HG03469 (cell line): ENCODE measurements at regions not wholly inside any gene's neighbourhood (a gene's known extent, or its start where the extent isn't known, plus 50 kb on each side); places are given as distances from the start of the nearest gene placed in this dataset.
"Not testable (repeated sequence)": the region's sequence is repeated elsewhere in the genome, so short reads cannot be mapped to it uniquely, and the experiment has no call there.

Experiments
- ATAC-seq: cut with Tn5 transposase; IDR thresholded peaks from one replicate; pipeline ENCODE4 v1.9.1; 2021; ENCODE audit warnings: mild to moderate bottlenecking, moderate library complexity, moderate number of reproducible peaks; ENCODE audit not compliant: unreplicated experiment

DNA sequence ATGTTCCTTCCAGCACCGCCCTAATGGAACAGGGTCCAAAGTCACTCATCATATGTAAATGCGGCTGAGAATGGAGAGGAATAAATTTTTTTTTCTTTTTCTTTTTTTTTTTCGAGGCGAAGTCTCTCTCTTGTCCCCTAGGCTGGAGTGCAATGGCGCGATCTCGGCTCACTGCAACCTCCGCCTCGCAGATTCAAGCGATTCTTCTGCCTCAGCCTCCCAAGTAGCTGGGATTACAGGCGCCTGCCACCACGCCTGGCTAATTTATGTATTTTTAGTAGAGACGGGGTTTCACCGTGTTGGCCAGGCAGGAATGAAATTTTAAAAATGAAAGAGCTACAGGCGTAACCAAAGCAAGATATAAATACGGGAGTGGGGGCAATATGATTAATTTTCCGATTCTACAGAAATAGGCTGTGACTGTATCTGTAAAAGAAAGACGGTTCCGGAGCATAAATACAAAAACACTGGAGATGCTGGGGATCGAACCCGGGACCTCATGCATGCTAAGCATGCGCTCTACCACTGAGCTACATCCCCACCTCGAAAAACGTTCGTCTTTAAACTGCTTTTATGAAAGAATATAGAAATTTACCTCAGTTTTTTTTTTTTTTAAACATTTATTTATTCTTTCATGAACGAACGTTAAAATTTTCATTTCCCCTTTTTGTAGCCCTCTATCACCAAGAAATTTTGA, 132.2 kb downstream of the GPX5 start:
- no peak for ATAC-seq

DNA sequence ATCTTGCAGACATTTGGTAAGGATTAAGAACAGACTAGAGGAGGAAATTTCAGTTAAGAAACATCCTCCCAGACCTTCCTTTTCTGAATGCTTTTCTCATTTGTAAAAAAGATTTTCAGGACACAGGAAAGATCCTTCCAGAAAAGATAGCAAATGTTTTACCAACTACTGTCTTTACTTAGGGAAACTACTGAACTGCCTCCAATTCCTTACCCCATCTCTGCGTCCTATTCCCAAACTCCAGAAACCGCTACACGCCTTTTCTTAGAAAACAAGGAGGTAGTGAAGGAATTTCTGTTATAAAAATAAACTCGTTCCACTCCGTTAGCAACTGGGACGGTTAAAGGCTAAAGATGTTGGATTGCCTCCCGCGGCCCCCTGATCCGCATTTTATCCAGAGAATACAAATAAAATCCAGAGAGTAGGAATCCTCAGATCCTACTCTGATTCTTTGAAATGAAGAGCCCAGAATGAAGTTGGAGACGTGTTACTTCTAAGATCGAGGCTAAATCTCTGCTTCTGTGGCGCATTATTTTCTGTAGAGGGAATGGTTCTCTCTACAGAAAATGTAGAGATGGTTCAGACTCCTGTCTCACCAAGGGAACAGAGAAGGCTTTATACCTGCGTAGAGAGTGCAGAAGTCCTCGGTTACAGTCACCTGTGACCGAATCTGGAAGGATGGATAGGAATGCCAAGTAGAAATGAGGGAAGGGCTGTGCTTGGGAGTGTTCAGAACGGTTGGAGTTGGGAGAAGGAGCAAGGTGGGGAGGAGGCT, 133.0 kb downstream of the GPX5 start:
- no peak for ATAC-seq

DNA sequence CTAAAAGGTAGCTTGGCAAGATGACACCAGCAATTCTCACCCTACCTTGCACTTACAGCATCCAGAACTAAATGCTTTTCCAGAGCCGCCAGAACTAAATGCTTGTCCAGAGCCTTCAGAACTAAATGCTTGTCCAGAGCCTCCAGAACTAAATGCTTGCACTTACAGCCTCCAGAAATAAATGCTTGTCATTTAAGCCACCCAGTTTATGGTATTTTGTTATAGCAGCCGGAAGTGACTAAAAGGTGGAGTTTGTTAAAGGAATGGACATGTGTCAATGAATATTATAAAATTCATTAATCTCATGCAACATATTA, 133.5 kb downstream of the GPX5 start:
- ATAC-seq: no peak

DNA sequence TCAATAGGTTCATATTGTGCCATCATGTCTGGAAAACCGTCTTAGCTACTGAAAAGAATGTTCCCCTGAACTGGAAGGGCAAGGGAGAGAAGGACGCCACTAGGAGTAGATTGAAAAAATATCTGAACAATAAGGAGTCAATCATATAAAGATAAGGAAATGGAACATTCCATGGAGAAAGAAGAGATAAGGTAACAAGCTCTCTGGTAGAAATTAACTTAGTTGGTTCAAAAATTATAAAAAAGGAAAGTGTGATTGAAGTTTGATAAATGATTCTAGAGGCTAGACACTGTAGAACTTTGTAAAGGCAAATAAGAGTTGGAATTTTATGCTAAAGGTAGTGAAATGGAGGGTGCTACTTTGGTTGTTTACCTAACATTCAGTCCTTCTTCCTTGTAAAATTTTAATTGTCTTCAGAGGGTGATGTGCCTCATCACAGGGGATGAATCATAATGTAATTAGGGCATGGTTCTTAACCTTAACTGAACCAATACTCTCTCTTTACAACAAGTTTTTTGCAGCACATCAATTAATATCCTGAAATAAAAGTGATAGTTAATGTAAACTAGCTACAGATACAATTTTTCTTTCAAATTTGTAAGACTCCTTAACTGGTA, 135.5 kb downstream of the GPX5 start:
- ATAC-seq: no peak

DNA sequence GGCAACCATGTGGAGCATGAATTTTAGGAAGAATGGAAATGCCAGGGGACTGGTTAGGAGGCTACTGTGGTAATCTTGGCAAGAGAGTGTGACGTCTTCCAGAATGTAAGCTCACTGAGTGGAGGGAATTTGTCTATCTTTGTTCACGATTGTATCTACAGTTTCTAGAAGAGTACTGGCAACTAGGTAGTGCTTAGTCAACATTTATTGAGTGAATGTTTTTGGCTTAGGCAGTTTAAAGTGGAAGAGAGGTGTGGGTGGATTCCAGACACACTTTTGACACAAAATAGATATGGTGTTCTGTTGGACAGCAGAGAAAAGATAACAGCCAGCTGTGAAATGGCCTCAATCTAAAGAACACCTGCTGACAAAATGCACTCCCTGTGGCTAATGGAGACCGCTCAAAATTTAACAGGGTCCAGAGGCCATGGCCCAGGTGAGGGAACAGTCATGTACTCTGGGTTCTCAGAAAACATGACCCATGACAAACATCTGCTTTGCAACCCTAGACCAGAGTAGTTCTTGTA, 139.3 kb downstream of the GPX5 start:
- no peak for ATAC-seq

DNA sequence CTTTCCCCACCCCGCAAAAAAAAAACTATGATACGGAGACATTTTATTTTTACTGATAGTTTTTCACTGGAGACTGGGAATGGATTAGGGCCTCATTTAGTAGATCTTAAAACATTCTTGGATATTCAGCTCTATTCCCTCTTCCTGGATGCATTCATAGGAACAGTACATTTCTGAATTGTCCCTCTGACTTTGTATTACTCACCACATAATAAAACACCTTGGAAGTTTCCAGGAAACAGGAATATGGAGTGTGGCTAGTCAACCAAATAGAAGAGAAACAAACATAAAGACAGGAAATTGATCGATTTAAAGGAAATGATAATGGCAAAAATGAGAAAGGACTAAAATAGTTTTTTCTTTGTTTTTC, 147.7 kb downstream of the GPX5 start:
- no peak for ATAC-seq

DNA sequence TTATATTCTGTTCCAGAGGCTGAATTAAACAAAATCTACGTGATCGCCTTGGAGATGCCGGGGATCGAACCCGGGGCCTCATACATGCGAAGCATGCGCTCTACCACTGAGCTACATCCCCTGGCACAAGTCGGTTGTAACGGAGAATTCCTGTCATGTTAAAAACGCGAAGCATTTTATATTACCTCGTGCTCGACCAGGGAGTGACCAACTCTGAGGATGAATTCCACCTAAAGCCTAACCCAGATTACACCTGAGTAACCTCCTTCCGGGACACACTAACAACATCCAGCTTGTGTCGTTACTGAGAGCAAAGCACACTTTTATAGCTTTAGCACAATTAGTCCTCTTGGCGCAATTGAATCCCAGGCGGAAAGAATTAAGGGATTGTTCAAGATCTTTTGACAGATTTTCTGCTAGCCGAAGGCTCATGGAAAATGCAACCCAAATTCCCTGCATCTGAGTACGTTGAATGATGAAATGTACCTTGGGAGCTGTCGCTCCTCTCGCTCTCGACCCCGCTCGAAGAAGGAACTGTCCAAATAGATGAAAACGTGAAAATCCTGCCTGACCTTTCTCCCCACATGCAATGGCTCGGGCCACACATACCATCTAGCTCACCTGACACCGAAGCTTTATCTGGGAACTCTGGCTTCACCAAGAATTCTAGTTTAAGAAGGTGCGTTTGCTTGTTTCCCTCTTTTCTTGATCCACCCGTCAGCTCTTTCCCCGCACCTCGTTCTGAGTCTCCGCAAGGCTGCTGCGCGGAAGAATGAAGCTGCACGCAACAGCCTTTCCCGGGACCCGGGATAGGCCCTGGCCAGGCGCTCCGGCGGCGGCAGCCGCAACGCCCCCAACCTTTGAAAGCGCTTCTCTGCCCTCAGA, 148.3 kb downstream of the GPX5 start:
- no peak for ATAC-seq

DNA sequence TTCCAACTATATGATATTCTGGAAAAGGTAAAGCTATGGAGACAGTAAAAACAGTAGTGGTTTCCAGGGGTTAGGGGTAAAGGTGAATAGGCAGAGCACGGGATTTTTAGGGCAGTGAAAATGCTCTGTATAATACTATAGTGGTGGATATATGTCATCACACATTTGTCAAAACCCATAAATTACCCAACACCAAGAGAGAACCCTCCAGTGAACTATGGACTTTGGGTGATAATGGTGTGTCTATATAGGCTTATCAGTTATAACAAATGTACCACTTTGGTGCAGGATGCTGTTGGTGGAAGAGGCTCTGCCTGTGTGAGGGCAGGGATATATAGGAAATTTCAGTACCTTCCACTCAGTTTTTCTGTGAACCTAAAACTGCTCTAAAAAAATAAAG, 149.9 kb downstream of the GPX5 start:
- no peak for ATAC-seq

DNA sequence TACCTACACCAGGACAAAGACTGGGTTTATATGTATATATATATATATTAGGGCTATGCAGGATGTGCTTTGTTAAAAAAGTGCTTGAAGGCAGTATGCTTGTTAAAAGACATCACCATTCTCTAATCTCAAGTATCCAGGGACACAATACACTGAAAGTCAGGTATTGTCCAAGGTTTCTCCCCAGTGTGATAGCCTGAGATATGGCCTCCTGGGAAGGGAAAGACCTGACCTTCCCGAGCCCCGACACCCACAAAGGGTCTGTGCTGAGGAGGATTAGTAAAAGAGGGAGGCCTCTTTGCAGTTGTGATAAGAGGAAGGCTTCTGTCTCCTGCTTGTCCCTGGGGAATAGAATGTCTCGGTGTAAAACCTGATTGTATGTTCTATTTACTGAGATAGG, 156.9 kb downstream of the GPX5 start:
- no peak for ATAC-seq

DNA sequence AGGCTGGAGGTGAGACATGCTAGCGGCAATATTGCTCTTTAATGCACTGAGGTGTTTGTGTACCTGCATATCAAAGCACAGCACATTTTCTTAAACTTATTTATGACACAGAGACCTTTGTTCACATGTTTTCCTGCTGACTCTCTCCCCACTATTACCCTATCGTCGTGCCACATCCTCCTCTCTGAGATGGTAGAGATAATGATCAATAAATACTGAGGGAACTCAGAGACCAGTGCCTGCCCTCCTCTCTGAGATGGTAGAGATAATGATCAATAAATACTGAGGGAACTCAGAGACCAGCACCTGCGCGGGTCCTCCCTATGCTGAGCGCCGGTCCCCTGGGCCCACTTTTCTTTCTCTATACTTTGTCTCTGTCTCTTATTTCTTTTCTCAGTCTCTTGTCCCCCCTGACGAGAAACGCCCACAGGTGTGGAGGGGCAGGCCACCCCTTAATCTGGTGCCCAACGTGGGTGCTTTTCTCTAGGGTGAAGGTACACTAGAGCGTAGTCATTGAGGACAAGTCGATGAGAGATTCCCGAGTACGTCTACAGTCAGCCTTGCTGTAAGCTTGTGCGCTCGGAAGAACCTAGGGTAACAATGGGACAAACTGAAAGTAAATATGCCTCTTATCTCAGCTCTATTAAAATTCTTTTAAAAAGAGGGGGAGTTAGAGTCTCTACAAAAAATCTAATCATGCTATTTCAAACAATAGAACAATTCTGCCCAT, 157.4 kb downstream of the GPX5 start:
- ATAC-seq: not testable (repeated sequence)

DNA sequence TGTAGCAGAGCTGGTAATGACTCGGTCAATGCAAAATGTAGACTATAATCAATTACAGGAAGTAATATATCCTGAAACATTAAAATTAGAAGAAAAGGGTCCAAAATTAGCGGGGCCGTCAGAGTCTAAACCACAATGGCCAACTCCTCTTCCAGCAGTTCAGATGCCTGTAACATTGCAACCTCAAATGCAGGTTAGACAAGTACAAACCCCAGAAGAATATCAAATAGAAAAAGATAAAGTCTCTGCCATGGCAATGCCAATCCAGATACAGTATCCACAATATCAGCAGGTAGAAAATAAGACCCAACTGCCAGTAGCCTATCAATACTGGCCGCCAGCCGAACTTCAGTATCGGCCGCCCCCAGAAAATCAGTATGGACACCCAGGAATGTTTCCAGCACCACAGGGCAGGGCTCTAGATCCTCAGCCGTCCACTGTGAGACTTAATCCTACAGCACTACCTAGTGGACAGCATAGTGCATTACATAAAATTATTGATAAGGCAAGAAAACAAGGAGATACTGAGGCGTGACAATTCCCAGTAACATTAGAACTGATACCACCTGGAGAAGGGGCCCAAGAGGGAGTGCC, 158.4 kb downstream of the GPX5 start:
- no peak for ATAC-seq

DNA sequence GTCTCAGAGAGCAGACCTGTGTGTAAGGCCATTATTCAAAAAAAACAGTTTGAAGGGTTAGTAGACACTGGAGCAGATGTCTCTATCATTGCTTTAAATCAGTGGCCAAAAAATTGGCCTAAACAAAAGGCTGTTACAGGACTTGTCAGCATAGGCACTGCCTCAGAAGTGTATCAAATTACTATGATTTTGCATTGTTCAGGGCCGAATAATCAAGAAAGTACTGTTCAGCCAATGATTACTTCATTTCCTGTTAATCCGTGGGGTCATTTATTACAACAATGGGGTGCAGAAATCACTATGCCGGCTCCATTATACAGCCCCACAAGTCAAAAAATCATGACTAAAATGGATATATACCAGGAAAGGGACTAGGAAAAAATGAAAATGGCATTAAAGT, 160.3 kb downstream of the GPX5 start:
- not testable (repeated sequence) for ATAC-seq

DNA sequence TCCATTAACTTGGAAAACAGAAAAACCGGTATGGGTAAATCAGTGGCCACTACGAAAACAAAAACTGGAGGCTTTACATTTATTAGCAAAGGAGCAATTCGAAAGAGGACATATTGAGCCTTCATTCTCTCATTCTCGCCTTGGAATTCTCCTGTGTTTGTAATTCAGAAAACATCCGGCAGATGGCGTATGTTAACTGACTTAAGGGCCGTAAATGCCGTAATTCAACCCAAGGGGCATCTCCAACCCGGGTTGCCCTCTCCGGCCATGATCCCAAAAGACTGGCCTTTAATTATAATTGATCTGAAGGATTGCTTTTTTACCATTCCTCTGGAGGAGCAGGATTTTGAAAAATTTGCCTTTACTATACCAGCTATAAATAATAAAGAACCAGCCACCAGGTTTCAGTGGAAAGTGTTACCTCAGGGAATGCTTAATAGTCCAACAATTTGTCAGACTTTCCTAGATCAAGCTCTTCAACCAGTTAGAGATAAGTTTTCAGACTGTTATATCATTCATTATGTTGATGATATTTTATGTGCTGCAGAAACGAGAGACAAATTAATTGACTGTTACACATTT, 160.9 kb downstream of the GPX5 start:
- not testable (repeated sequence) for ATAC-seq

DNA sequence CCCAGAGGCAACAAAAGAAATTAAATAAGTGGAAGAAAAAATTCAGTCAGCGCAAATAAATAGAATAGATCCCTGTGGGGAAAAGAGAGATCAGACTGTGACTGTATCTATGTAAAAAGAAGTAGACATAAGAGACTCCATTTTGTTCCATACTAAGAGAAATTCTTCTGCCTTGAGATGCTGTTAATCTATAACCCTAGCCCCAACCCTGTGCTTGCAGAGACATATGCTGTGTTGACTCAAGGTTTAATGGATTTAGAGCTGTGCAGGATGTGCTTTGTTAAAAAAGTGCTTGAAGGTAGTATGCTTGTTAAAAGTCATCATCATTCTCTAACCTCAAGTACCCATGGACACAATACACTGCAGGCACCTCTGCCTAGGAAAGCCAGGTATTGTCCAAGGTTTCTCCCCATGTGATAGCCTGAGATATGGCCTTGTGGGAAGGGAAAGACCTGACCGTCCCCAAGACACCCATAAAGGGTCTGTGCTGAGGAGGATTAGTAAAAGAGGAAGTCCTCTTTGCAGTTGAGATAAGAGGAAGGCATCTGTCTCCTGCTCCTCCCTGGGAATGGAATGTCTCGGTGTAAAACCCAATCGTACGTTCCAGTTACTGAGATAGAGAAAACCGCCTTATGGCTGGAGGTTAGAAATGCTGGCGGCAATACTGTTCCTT, 161.8 kb downstream of the GPX5 start:
- not testable (repeated sequence) for ATAC-seq

DNA sequence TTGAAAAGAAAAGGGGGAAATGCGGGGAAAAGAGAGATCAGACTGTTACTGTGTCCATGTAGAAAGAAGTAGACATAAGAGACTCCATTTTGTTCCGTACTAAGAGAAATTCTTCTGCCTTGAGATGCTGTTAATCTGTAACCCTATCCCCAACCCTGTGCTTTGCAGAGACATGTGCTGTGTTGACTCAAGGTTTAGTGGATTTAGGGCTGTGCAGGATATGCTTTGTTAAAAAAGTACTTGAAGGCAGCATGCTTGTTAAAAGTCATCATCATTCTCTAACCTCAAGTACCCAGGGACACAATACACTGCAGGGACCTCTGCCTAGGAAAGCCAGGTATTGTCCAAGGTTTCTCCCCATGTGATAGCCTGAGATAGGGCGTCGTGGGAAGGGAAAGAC, 166.3 kb downstream of the GPX5 start:
- not testable (repeated sequence) for ATAC-seq

DNA sequence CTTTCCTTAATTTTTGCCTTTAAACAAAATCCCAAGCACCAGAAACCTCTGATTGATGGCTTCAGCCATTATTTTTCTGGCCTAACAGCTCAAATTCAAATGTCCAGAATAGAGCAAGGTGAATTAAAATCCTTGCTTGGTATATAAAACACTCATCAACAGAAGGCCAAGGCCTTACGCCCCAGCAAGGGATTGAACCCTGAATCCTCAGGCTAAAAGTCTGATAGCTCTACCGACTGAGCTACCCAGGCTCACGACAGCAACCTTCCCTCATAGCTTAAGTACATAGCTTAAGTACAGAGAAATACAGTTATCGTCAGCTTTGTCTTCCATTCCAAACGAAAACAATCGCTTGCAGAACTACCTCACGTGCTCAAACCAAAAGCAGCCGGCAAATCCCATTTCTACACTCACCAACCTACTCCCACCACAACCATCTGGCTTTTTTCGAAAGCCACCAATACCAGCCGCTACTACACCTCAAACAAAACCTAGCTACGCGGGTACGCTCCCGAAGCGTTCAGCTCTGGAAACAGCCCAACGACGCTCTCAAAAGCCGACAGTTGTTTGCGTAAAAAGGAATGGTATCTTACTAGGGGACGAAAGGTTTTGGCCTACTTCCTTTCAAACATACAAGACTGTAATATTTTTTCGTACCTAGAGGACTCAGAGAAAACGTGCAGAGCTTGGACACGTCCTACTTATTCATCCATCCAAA, 167.5 kb downstream of the GPX5 start:
- no peak for ATAC-seq

DNA sequence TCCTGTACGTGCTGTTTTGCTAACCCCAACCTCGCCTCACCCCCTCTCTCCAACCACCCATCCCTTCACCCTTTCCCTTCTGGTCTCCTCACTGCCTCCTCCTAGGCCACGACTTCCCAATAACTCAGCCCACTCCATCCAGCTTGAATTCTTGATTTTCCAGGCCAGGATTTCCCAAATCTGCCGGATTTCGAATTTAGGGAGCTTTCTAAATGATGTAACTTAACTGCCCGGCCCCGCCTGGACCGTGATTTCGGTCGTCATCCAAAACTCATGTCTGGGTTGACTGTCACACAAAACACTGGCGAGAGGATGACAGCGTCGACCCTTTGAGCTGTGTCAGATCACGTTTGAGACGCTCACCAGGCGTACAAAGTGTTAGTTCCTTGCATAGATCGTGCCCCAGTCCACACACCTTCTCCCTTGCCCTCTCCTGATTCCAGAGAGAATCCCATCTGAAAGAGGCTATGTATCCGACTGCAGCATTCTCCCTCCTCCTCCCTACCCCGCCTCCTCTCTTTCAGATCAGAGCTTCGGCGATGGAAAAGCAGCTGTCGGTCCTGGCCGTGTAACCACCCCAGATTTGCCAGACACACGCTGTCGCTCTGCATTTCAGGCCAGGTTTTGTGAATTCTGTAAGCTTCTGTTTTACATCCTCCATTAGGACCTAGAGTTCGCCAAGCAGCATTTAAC, 168.2 kb downstream of the GPX5 start:
- ATAC-seq: no peak

DNA sequence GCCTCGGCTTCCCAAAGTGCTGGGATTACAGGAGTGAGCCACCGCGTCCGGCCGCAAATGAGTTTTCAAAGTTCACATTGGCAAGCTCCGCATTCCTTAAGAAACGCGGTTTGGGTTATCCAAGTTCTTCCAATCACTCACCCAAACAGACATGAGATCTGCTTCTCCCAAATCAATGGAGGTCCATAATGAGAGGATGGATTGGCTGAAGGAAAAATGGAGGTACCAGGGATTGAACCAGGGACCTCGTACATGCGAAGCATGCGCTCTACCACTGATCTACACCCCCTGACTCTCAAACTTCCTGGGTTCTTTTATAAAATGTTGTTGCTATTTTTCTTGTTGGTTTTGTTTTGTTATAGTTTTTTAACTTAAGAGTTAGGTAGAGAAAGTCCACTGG, 170.0 kb downstream of the GPX5 start:
- ATAC-seq: no peak
